ENCODE measurements at regions not wholly inside any gene's neighbourhood (a gene's known extent, or its start where the extent isn't known, plus 50 kb on each side); places are given as distances from the start of the nearest gene placed in this dataset.

- TF ChIP-seq, protein P1, sequence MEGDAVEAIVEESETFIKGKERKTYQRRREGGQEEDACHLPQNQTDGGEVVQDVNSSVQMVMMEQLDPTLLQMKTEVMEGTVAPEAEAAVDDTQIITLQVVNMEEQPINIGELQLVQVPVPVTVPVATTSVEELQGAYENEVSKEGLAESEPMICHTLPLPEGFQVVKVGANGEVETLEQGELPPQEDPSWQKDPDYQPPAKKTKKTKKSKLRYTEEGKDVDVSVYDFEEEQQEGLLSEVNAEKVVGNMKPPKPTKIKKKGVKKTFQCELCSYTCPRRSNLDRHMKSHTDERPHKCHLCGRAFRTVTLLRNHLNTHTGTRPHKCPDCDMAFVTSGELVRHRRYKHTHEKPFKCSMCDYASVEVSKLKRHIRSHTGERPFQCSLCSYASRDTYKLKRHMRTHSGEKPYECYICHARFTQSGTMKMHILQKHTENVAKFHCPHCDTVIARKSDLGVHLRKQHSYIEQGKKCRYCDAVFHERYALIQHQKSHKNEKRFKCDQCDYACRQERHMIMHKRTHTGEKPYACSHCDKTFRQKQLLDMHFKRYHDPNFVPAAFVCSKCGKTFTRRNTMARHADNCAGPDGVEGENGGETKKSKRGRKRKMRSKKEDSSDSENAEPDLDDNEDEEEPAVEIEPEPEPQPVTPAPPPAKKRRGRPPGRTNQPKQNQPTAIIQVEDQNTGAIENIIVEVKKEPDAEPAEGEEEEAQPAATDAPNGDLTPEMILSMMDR (IDR thresholded peaks at IDR 0.05) = no peak
- TF ChIP-seq POLR2A (IDR thresholded peaks at IDR 0.05) = no peak
Observed at GRCh38 chr15:70539912-70540530, 223.3 kb downstream of the UACA start.
